Occipital lobe (tissue), 1 donor: ENCODE measurements at regions not wholly inside any gene's neighbourhood (a gene's known extent, or its start where the extent isn't known, plus 50 kb on each side); places are given as distances from the start of the nearest gene placed in this dataset.

Experiments used
- DNase-seq: peaks from one replicate; lab custom pipeline; 2025; lab: John Stamatoyannopoulos, UW

GRCh38 chr5:17890501-17890900, 256.2 kb downstream of the TAF11L14 start:
- DNase-seq = no peak

- no peak for DNase-seq
Measured at GRCh38 chr5:17891881-17892280, 257.6 kb downstream of the TAF11L14 start.

DNA sequence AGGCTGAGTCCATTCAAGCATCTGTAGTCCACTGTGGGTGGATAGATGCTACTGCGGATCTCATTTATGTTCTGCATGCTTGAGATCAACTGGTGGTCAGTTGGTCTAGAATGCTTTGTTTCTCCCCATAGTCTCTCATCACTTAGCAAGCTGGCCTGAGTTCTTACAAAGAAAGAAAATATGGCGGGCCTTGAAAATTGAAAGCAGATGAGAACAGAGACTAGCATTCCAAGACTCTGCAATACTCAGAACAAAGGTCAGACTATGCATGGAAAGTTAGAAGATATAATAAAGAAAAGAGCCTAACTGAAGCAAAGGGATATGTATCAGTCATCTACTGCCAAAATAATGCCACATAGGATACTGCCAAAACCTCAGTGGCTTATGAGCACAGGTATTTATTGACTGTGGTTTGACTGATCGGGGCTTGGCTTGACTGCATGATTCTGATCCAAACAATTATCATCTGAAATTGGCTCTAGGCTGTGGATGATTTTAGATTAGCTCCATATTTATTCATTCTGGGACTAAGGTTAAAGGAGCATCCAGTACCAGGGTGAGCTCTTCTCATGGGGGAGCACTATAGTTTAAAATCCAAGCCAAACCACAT, 258.9 kb downstream of the TAF11L14 start:
- no peak for DNase-seq

DNA sequence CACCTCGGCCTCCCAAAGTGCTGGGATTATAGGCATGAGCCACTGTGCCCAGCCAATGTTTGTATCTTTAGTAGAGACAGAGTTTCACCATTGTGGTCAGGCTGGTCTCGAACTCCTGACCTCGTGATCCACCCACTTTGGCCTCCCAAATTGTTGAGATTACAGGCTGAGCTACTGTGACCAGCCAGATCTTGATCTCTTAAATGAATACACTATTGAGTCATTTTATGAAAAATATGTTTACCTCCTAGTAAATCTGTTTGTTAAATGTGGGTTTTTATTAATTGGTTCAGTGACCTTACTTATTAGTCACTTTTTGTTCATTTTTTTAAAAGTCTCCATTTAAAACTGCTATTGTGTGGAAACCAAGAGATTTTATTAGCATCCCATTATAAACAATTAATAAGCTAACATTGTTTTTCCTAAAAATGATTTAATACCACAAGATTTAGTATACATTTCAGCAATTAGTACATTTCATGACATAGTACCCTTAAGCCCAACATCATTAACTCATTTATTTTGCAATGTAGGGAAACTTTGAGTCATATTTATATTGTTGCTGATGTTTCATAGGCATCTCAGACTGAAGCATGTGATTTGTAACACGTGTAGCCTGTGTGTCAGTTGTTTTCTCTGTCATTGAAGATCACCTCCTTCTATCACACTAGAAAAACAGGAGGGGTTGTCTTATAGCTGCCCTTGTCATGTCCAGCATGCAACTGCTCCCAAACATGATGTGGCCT, 261.2 kb downstream of the TAF11L14 start:
- no peak for DNase-seq

DNA sequence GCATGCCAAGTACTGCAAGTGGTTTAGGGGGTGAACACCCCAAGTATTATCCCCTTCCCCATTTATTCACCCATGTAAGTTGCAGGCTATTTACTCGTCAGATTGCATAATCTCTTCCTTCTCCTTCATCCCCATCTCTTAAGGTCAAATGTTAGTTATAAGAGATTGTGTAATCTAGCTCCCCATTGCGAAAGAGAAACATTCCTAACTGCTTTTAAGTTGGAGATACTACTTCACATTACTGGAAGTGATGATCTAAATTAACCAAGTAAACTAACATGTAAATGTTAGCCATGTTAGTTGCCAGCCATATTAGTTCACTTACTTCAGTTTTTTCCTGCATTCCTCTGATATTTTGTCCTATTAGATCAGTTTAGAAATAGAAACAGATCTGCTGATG, 262.3 kb downstream of the TAF11L14 start:
- DNase-seq = no peak

DNA sequence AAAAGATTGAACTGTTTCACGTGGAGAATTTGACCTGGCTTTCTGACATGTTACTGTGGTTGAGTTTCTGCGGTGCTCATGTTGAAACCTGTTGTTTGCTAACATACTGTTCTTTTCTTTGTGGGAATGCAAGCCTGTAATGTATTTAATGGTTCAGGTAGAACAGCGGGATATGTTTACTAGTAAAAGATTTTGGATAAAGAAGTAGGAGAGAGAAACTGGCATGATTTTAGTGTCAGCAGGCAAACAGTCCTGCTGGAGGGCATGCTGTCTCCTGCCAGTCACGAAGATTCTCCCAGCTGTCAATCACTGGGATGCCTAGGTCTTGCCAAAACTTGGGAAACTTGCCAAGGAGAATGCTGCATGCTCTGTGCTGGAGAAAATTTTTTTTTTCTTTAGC, 263.5 kb downstream of the TAF11L14 start:
- no peak for DNase-seq

GRCh38 chr5:17898766-17899165, 264.5 kb downstream of the TAF11L14 start:
- no peak for DNase-seq

- DNase-seq = no peak
Measured at GRCh38 chr5:17907094-17907493, 272.8 kb downstream of the TAF11L14 start.

DNA sequence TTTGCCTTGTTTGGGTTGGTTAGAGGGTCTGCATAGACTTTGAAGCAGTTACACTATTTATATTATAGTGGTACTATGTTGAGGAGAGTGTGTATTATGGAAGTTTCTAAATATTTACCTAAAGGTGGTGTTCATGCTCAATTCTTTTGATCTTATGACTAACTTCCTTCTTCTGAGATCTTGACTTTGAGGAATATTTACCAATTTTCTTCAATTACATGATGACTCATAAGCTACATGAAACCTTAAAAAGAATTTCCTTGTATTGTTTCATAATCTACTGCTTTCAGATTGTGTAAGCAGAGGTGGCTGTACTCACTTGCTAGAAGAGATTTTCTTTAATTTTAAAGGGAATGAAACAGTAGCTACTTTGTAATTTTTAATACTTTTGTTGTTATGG, 276.1 kb downstream of the TAF11L14 start:
- DNase-seq = no peak

DNA sequence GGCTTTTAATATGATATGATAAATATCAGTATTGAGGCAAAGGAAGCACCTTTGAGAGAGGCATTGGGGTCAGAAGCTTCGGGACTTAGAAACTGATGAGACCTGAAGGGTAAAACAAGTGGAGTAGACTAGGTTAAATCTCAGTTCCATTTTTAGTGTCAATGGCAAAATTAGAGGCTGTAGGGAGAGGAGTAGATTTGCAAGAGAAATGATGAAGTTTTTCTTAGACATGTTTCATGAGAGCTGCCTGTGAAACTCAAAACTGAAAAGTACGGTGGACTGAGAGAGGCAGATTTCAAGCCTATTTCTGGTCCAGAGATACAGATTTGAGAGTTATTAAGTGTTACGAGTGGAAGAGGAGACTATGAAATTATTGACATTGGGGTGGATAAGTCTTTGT, 278.5 kb downstream of the TAF11L14 start:
- DNase-seq = no peak

DNA sequence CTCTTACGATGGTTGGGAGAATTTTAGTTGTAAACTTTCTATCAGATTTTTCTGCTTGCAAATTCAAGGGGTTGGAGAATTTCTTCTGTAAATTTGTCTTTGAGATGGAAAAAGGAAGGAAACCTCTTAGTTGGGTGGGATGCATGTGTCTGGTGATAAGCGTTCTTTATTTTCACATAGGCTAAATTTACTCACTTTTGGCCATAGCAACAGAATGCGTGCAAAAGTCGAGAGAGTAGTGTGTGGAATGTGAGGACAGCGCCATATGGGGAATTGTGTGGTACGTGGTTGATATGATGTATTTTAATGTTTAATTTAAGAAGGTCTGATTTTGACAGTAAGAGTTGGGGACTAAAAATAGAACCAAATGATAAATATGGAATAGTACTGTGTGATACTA, 282.2 kb downstream of the TAF11L14 start:
- no peak for DNase-seq

- DNase-seq = no peak
Measured at GRCh38 chr5:17917465-17917864, 283.2 kb downstream of the TAF11L14 start.

DNA sequence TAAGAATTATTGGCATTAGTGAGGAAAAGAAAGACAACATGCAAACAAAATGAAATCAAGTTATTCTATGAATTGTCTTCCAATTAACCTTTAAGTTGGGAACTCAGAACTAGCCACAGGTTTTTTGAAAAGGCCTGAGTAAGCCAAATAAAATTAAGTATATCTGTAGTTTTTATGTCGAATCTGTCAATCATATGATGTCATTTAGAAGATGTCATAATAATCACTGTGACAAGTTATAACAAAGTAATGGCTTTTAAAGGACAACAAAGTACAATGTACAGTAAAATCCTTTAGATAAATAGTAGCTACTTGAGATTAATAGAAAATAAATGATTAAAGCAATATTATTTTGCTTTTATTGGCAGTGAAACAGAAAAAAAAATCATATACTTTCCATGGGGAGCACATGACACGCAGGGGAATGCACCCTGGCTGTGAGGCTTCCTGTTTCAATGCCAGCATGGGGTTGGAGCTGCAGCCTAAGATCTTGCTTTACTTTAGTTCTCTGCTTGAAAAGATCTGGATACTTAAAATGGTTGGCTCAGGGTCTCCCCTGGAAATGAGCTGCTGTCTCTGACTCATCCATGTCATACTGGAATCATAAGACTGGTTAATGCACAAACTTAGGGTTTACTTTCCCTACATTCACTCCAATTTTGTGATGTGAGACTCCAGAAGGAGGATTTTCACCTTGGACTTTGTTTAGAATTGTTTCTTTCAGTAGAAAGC, 284.3 kb downstream of the TAF11L14 start:
- no peak for DNase-seq

- DNase-seq = no peak
Measured at GRCh38 chr5:17925276-17925675, 291.0 kb downstream of the TAF11L14 start.

DNA sequence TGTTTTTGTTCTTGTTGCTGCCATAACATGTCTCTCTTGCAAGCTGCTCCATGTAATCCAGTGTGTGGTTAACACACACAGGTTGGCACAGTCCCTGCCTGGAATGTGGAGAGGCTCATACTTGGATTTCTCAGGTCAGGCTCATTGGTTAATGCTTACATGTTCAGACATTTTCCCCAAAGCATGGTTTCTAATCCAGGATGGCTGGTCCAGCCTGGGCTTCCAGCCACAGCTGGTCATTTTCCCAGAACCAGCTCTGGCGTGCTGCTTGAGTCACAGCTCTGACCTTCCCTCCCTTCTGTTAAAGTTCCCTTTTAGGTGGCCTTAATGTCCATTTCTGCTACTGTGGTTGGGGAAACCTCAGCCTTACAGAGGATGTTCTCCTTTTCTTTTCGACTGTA, 294.3 kb downstream of the TAF11L14 start:
- no peak for DNase-seq

- no peak for DNase-seq
Measured at GRCh38 chr5:17929171-17929570, 294.9 kb downstream of the TAF11L14 start.

DNA sequence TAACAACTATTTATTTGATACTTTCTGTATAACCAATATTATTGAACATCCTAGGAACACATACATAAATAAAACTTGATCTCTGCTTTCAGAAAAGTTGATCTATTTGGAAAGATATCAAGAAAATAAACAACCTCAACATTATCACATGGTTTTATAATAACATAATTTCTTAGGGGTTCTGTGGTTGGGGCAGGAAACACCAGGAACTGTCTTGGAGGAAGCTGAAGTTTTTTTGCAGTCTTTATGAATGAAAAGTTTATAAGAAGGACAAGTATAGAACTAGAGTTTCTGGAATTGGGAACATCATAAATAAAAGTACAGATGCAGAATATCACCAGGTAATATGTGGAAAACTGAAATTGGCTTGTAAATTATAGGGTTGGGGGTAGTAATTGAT, 296.1 kb downstream of the TAF11L14 start:
- no peak for DNase-seq

DNA sequence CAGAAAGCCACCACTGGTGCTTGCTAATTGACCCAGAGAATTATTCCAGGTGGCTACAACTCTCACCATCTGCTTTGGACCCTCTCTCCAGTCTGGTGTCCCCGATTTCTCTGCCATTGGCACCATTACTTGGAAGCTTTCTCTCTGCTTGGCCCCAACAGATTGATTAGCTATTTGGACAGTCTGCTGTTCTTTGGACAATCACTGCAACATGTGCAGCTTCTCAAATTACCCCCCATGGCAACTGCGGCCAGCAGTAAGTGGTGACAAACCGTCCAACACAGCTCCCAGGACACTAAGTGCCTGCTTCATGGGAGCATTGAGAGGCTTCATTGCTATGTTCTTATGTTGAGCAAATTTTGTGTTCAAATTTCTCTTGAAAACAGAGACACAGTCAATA, 309.8 kb downstream of the TAF11L14 start:
- DNase-seq = no peak

- DNase-seq = no peak
Measured at GRCh38 chr5:17947029-17947428, 312.8 kb downstream of the TAF11L14 start.

DNA sequence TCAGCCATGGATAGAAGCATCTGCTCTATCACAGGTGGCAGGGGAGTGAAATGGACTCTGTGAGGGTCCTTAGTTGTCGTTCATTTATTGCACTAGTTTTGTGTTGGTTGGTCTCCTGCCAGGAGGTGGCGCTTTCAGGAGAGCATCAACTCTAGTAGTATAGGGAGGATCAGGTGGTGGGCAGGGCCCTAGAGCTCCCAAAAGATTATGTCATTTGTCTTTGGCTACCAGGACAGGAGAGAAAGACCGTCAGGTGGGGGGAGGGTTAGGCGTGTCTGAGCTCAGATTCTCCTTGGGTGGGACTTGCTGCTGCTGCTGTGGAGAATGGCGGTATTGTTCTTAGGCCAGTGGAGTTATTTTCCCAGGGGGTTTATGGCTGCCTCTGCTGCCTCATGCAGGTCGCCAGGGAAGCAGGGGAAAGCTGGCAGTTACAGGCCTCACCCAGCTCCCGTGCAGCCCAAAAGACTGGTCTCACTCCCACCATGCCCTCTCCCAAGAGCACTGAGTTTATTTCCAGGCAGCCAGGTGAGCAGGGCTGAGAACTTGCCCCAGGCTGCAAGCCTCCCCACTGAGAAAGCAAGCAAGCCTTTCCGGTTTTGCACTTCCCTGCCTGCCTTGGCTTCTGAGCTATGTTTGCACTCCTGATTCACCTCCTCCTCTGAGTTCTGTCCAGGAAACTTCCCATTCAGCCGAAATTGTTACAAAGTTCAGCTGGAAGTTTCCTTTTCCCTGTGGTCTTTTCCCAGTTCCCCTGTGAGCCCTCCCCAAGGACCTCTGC, 317.3 kb downstream of the TAF11L14 start:
- DNase-seq = no peak

DNA sequence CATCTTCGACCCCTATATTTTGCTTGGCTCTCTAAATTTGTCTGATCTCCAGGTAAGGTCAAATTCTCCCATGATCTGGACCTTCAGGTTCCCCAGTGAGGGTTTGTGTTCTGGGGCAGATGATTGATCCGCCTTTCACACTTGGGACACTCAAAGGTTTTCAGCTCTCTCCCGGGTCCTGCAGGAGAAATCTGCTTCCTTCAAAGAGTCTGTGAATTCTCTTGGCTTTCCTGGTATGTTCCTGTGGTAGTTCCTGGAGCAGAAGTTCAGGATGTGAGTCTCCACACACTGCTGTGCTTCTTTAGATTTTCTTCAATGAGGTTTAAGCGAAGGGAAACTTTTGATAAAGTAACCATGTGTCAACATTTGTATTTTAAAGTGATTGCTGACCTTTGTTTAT, 318.0 kb downstream of the TAF11L14 start:
- DNase-seq = no peak

DNA sequence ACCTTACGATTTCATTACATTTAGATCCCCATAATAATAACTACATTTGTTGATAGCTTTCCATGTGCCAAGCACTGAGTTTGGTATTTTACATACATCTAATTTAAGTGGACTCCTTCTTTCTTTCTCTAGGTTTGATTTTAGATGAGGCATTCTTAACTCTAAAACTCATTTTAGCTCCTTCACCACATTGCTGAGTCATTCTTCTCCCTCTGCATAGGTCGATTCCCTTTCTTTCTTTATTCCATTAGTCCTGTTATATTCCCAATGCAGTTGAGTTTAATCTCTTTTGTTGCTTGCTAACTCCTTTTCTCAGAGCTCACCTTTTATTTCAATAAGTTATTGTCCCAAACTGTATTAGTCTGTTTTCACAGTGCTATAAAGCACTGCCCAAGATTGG, 329.8 kb downstream of the TAF11L14 start:
- DNase-seq = no peak
